ENCODE measurements at regions not wholly inside any gene's neighbourhood (a gene's known extent, or its start where the extent isn't known, plus 50 kb on each side); places are given as distances from the start of the nearest gene placed in this dataset.

GRCh38 chr16:51402785-51403184 is 251.7 kb upstream of the SALL1 start:
- 100% methylated on average over 1 of the region's 3 CpGs; no CpG with 5 or more reads in 1 of the 2 experiments for WGBS, 2 experiments (ENCODE audit: insufficient coverage in 2 of 2)
- no peaks in the 10 kb centered on the region for H3K36me3 ChIP-seq (ENCODE audit: control insufficient read depth, insufficient read depth, low read length)

GRCh38 chr16:51402298-51402697 is 251.2 kb upstream of the SALL1 start:
- Histone ChIP-seq H3K9me3 (ENCODE audit: control insufficient read depth, low read length) (peaks cover 25% of the 10 kb centered on the region), H3K27ac (ENCODE audit: low read depth, low read length, severe bottlenecking) (no peak overlapping the region)

More at GRCh38 chr16:51402785-51403184, 251.7 kb upstream of the SALL1 start:
- H3K4me1 ChIP-seq (ENCODE audit: control insufficient read depth, insufficient read depth, low read length, poor library complexity, severe bottlenecking): peaks cover 7% of the 10 kb centered on the region
- H3K9me3 ChIP-seq (ENCODE audit: control insufficient read depth, low read length): peaks cover 20% of the 10 kb centered on the region
- no peak overlapping the region for H3K27ac ChIP-seq (ENCODE audit: low read depth, low read length, severe bottlenecking)
- no peak overlapping the region for H3K4me3 ChIP-seq (ENCODE audit: extremely low read depth, insufficient read depth, low read length, poor library complexity, severe bottlenecking)

GRCh38 chr16:51401673-51402072 is 250.6 kb upstream of the SALL1 start:
- Histone ChIP-seq H3K4me1 (ENCODE audit: control insufficient read depth, insufficient read depth, low read length, poor library complexity, severe bottlenecking) (peaks cover 7% of the 10 kb centered on the region), H3K4me3 (ENCODE audit: extremely low read depth, insufficient read depth, low read length, poor library complexity, severe bottlenecking) (no peak overlapping the region), H3K36me3 (ENCODE audit: control insufficient read depth, insufficient read depth, low read length) (no peaks in the 10 kb centered on the region), H3K27ac (ENCODE audit: low read depth, low read length, severe bottlenecking) (no peak overlapping the region), H3K9me3 (ENCODE audit: control insufficient read depth, low read length) (peaks cover 27% of the 10 kb centered on the region)
- 69 to 88% methylated on average over 2 of the region's 2 CpGs for WGBS, 2 experiments (ENCODE audit: insufficient coverage in 2 of 2)

More at GRCh38 chr16:51402298-51402697, 251.2 kb upstream of the SALL1 start:
- H3K4me1 ChIP-seq (ENCODE audit: control insufficient read depth, insufficient read depth, low read length, poor library complexity, severe bottlenecking): peaks cover 7% of the 10 kb centered on the region
- 60% methylated on average over 1 of the region's 1 CpG; no CpG with 5 or more reads in 1 of the 2 experiments for WGBS, 2 experiments (ENCODE audit: insufficient coverage in 2 of 2)
- no peak overlapping the region for H3K4me3 ChIP-seq (ENCODE audit: extremely low read depth, insufficient read depth, low read length, poor library complexity, severe bottlenecking)
- H3K36me3 ChIP-seq (ENCODE audit: control insufficient read depth, insufficient read depth, low read length): no peaks in the 10 kb centered on the region

GRCh38 chr16:51399908-51400670 is 249.0 kb upstream of the SALL1 start:
- Histone ChIP-seq H3K27ac (ENCODE audit: low read depth, low read length, severe bottlenecking) (no peak overlapping the region), H3K9me3 (ENCODE audit: control insufficient read depth, low read length) (peaks cover 27% of the 10 kb centered on the region), H3K4me1 (ENCODE audit: control insufficient read depth, insufficient read depth, low read length, poor library complexity, severe bottlenecking) (peaks cover 7% of the 10 kb centered on the region), H3K36me3 (ENCODE audit: control insufficient read depth, insufficient read depth, low read length) (no peaks in the 10 kb centered on the region), H3K4me3 (ENCODE audit: extremely low read depth, insufficient read depth, low read length, poor library complexity, severe bottlenecking) (no peak overlapping the region)
- 79 to 88% methylated on average over 2 to 3 of the region's 5 CpGs for WGBS, 2 experiments (ENCODE audit: insufficient coverage in 2 of 2)

GRCh38 chr16:51394421-51394820 is 243.4 kb upstream of the SALL1 start:
- Histone ChIP-seq H3K4me1 (ENCODE audit: control insufficient read depth, insufficient read depth, low read length, poor library complexity, severe bottlenecking) (peaks cover 19% of the 10 kb centered on the region), H3K9me3 (ENCODE audit: control insufficient read depth, low read length) (peaks cover 12% of the 10 kb centered on the region), H3K27ac (ENCODE audit: low read depth, low read length, severe bottlenecking) (no peak overlapping the region), H3K4me3 (ENCODE audit: extremely low read depth, insufficient read depth, low read length, poor library complexity, severe bottlenecking) (no peak overlapping the region), H3K36me3 (ENCODE audit: control insufficient read depth, insufficient read depth, low read length) (no peaks in the 10 kb centered on the region)

GRCh38 chr16:51393381-51394005 is 242.4 kb upstream of the SALL1 start:
- no peaks in the 10 kb centered on the region for H3K36me3 ChIP-seq (ENCODE audit: control insufficient read depth, insufficient read depth, low read length)
- peaks cover 19% of the 10 kb centered on the region for H3K4me1 ChIP-seq (ENCODE audit: control insufficient read depth, insufficient read depth, low read length, poor library complexity, severe bottlenecking)
- 92 to 93% methylated on average over 2 of the region's 2 CpGs for WGBS, 2 experiments (ENCODE audit: insufficient coverage in 2 of 2)
- peak overlapping the region; percentile 86 for H3K27ac ChIP-seq (ENCODE audit: low read depth, low read length, severe bottlenecking)
- peaks cover 13% of the 10 kb centered on the region for H3K9me3 ChIP-seq (ENCODE audit: control insufficient read depth, low read length)
- H3K4me3 ChIP-seq (ENCODE audit: extremely low read depth, insufficient read depth, low read length, poor library complexity, severe bottlenecking): no peak overlapping the region

- H3K9me3 ChIP-seq (ENCODE audit: control insufficient read depth, low read length): peaks cover 11% of the 10 kb centered on the region
- peak overlapping the region; percentile 86 for H3K27ac ChIP-seq (ENCODE audit: low read depth, low read length, severe bottlenecking)
- H3K4me3 ChIP-seq (ENCODE audit: extremely low read depth, insufficient read depth, low read length, poor library complexity, severe bottlenecking): no peak overlapping the region
- WGBS, 2 experiments (ENCODE audit: insufficient coverage in 2 of 2): 22 to 33% methylated on average over 3 to 5 of the region's 16 CpGs
- H3K4me1 ChIP-seq (ENCODE audit: control insufficient read depth, insufficient read depth, low read length, poor library complexity, severe bottlenecking): peaks cover 19% of the 10 kb centered on the region
- H3K36me3 ChIP-seq (ENCODE audit: control insufficient read depth, insufficient read depth, low read length): no peaks in the 10 kb centered on the region
These were observed 241.6 kb upstream of the SALL1 start for GRCh38 chr16:51392521-51393187.

GRCh38 chr16:51391798-51392511 is 240.9 kb upstream of the SALL1 start:
- WGBS, 2 experiments (ENCODE audit: insufficient coverage in 2 of 2): 15 to 16% methylated on average over 13 to 14 of the region's 19 CpGs
- H3K36me3 ChIP-seq (ENCODE audit: control insufficient read depth, insufficient read depth, low read length): no peaks in the 10 kb centered on the region
- H3K9me3 ChIP-seq (ENCODE audit: control insufficient read depth, low read length): peaks cover 6% of the 10 kb centered on the region
- H3K4me3 ChIP-seq (ENCODE audit: extremely low read depth, insufficient read depth, low read length, poor library complexity, severe bottlenecking): no peak overlapping the region
- peak overlapping the region; percentile 86 for H3K27ac ChIP-seq (ENCODE audit: low read depth, low read length, severe bottlenecking)
- peaks cover 19% of the 10 kb centered on the region for H3K4me1 ChIP-seq (ENCODE audit: control insufficient read depth, insufficient read depth, low read length, poor library complexity, severe bottlenecking)

GRCh38 chr16:51390877-51391276 is 239.8 kb upstream of the SALL1 start:
- Histone ChIP-seq H3K4me1 (ENCODE audit: control insufficient read depth, insufficient read depth, low read length, poor library complexity, severe bottlenecking) (peaks cover 19% of the 10 kb centered on the region), H3K27ac (ENCODE audit: low read depth, low read length, severe bottlenecking) (no peak overlapping the region), H3K9me3 (ENCODE audit: control insufficient read depth, low read length) (peaks cover 6% of the 10 kb centered on the region), H3K36me3 (ENCODE audit: control insufficient read depth, insufficient read depth, low read length) (no peaks in the 10 kb centered on the region), H3K4me3 (ENCODE audit: extremely low read depth, insufficient read depth, low read length, poor library complexity, severe bottlenecking) (no peak overlapping the region)
- WGBS, 2 experiments (ENCODE audit: insufficient coverage in 2 of 2): 60 to 71% methylated on average over 1 of the region's 3 CpGs

- 67% methylated on average over 1 of the region's 1 CpG; no CpG with 5 or more reads in 1 of the 2 experiments for WGBS, 2 experiments (ENCODE audit: insufficient coverage in 2 of 2)
- Histone ChIP-seq H3K4me3 (ENCODE audit: extremely low read depth, insufficient read depth, low read length, poor library complexity, severe bottlenecking) (no peak overlapping the region), H3K36me3 (ENCODE audit: control insufficient read depth, insufficient read depth, low read length) (no peaks in the 10 kb centered on the region), H3K4me1 (ENCODE audit: control insufficient read depth, insufficient read depth, low read length, poor library complexity, severe bottlenecking) (peaks cover 19% of the 10 kb centered on the region), H3K9me3 (ENCODE audit: control insufficient read depth, low read length) (peaks cover 6% of the 10 kb centered on the region), H3K27ac (ENCODE audit: low read depth, low read length, severe bottlenecking) (no peak overlapping the region)
These were observed 238.8 kb upstream of the SALL1 start for GRCh38 chr16:51389881-51390280.

All from mesodermal cell (in vitro differentiated cells).